Astrocyte (in vitro differentiated cells and primary cell): ENCODE measurements at regions not wholly inside any gene's neighbourhood (a gene's known extent, or its start where the extent isn't known, plus 50 kb on each side); places are given as distances from the start of the nearest gene placed in this dataset.

ENCODE experiments used
- EZH2 ChIP-seq: IDR thresholded peaks from 2 replicates; pipeline ENCODE4 v1.6.1; 2012; ENCODE audit warnings: mild to moderate bottlenecking, low read length, inconsistent platforms; ENCODE audit not compliant: insufficient read depth
- TF ChIP-seq, protein P1 (sequence below): IDR thresholded peaks from 2 replicates; pipeline ENCODE4 v1.5.1; 2011; ENCODE audit warnings: low read depth, mild to moderate bottlenecking, inconsistent platforms, low read length, moderate library complexity; ENCODE audit not compliant: insufficient read depth

DNA sequence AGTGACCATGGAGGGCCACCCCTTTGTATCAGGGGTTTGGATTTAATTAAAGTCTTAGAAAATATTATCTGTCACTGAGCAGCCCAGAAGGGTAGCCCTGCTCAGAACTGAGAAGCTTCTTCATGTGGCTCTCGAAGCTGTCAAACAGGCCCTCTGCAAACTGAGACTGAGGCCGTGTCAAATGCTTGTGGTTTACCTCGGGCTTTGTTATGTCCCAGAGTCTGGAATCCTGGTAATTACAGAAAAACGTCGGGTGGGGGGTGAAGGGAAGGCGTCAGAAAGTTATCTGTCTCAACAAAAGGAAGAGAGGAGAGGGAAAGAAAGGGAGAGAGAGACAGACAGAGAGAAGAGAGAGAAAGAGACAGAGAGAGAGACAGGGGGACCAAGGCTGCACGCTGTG is 200.8 kb downstream of the BMP7 start:
- TF ChIP-seq, protein P1, sequence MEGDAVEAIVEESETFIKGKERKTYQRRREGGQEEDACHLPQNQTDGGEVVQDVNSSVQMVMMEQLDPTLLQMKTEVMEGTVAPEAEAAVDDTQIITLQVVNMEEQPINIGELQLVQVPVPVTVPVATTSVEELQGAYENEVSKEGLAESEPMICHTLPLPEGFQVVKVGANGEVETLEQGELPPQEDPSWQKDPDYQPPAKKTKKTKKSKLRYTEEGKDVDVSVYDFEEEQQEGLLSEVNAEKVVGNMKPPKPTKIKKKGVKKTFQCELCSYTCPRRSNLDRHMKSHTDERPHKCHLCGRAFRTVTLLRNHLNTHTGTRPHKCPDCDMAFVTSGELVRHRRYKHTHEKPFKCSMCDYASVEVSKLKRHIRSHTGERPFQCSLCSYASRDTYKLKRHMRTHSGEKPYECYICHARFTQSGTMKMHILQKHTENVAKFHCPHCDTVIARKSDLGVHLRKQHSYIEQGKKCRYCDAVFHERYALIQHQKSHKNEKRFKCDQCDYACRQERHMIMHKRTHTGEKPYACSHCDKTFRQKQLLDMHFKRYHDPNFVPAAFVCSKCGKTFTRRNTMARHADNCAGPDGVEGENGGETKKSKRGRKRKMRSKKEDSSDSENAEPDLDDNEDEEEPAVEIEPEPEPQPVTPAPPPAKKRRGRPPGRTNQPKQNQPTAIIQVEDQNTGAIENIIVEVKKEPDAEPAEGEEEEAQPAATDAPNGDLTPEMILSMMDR, result no peak
- TF ChIP-seq EZH2, result no peak
